MG63 (cell line): ENCODE measurements at regions not wholly inside any gene's neighbourhood (a gene's known extent, or its start where the extent isn't known, plus 50 kb on each side); places are given as distances from the start of the nearest gene placed in this dataset.
"Not testable (repeated sequence)": the region's sequence is repeated elsewhere in the genome, so short reads cannot be mapped to it uniquely, and the experiment has no call there.

Experiments
- DNase-seq: peaks from one replicate; pipeline ENCODE4 v3.0.0-alpha.2; 2020
- H3K27me3 ChIP-seq: fragments of 250-450 bp; sonication (Bioruptor Pico); 2 replicates; pipeline ENCODE4 v1.5.1; 2020; ENCODE audit warnings: mild to moderate bottlenecking, moderate library complexity
- H3K36me3 ChIP-seq: fragments of 250-450 bp; sonication (Bioruptor Pico); 2 replicates; pipeline ENCODE4 v1.5.1; 2020; ENCODE audit warnings: mild to moderate bottlenecking, moderate library complexity
- H3K4me3 ChIP-seq: fragments of 250-450 bp; sonication (Bioruptor Pico); 2 replicates; pipeline ENCODE4 v1.5.1; 2020; ENCODE audit warnings: mild to moderate bottlenecking, moderate library complexity
- H3K9me3 ChIP-seq: fragments of 250-450 bp; sonication (Bioruptor Pico); 2 replicates; pipeline ENCODE4 v1.5.1; 2020; ENCODE audit warnings: mild to moderate bottlenecking, moderate library complexity

DNA sequence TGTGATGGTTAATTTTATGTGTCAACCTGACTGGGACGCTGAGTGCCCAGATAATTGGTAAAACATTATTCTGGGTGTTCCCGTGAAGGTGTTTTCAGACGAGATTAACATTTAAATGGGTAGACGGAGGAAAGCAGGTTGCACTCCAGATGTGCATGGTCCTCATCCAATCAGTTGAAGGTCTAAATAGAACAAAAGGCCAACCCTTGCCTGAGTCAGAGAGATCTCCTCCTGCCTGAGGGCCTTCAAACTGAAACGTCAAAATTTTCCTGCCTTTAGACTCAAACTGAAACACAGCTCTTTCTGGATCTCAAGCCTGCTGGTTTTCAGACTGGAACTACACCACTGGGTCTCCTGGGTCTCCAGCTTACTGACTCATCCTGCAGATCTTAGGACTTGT lies 73.5 kb downstream of the NPIPA8 start:
- H3K36me3 ChIP-seq, DNase-seq, H3K9me3 ChIP-seq: not testable (repeated sequence)

DNA sequence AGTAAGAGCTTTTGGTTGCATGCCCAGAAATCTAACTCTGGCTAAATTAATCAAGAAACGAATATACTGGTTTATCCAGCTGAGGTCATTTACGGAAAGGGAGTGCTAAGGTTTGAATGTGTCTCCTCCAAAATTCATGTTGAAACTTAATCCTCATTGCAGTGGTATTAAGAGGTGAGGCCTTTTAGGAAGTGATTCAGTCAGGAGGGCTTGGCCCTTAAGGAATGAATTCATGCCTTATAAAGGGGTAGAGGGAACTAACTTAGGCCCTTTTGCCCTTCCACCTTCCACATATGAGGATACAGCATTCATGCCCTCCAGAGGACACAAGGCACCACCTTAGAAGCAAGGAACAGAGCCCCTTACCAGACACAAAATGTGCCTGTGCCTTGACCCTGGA lies 74.7 kb downstream of the NPIPA8 start:
- H3K27me3 ChIP-seq, H3K4me3 ChIP-seq, H3K9me3 ChIP-seq, H3K36me3 ChIP-seq, DNase-seq: not testable (repeated sequence)

More for the DNA sequence above, 73.5 kb downstream of the NPIPA8 start:
- H3K27me3 ChIP-seq, H3K4me3 ChIP-seq: not testable (repeated sequence)

DNA sequence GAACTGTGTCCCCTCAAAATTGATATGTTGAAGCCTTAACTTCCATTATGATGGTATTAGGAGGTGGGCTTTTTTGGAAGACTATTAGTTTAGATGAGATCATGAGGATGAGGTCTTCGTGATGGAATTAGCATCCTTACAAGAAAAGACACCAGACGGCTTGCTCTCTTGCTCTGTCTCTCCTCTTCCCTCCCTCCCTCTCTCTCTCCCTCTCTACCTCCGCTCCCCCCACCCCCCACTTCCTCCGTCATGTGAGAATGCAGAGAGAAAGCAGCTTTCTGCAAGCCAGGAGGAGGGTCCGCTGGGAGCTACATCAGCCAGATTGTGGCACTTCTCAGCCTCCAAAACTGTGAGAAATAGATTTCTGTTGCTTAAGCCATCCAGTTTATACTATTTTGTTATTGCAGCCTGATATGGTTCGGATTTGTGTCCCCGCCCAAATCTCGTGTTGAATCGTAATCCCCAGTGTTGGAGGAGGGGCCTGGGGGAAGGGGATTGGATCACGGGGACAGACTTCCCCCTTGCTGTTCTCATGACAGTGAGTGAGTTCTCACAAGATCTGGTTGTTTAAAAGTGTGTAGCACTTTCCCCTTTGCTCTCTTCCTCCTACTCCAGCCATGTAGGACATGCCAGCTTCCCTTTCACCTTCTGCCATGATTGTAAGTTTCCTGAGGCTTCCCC lies 76.9 kb downstream of the NPIPA8 start:
- not testable (repeated sequence) for H3K36me3 ChIP-seq, DNase-seq, H3K27me3 ChIP-seq, H3K4me3 ChIP-seq, H3K9me3 ChIP-seq

DNA sequence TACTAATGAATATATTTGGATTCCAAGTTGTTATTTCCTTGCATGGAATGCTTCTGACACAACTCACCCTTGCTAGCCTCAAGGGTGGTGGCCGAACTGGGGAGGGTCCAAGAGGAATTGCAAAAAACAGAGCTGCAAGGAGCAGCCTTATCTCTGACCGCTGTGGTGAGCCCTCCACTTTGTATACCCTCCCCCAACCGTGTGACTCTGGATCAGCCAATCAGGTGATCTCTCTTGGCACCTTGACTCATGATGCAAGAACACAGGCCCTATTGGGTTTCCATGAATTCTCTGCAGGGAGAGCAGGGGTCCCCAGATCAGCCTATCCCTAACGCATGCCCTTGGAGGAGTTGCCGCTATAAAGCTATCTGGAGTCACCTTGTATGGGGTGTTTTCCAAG lies 83.6 kb downstream of the NPIPA8 start:
- H3K9me3 ChIP-seq, H3K4me3 ChIP-seq, DNase-seq, H3K27me3 ChIP-seq, H3K36me3 ChIP-seq: not testable (repeated sequence)

DNA sequence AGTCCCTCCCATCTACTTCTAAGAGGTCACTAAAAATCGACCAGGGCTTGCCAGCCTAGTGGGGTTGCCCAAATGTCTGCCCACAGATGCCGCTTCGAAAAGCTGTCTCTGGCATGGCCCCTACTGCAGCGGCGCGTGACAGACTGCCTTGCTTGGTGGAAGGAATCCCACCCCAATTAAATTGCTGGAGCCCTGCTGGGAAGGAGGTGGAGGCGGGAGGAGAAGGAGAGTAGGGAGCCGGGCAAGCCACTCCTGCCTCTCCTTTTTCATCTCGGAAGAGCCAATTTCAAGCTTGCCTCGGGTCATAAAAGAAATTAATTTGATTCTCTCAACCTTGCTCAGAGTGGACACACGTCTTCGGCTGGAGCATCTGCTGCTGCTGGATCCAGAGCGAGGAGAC lies 106.0 kb downstream of the NPIPA8 start:
- not testable (repeated sequence) for DNase-seq, H3K36me3 ChIP-seq, H3K9me3 ChIP-seq, H3K4me3 ChIP-seq, H3K27me3 ChIP-seq

DNA sequence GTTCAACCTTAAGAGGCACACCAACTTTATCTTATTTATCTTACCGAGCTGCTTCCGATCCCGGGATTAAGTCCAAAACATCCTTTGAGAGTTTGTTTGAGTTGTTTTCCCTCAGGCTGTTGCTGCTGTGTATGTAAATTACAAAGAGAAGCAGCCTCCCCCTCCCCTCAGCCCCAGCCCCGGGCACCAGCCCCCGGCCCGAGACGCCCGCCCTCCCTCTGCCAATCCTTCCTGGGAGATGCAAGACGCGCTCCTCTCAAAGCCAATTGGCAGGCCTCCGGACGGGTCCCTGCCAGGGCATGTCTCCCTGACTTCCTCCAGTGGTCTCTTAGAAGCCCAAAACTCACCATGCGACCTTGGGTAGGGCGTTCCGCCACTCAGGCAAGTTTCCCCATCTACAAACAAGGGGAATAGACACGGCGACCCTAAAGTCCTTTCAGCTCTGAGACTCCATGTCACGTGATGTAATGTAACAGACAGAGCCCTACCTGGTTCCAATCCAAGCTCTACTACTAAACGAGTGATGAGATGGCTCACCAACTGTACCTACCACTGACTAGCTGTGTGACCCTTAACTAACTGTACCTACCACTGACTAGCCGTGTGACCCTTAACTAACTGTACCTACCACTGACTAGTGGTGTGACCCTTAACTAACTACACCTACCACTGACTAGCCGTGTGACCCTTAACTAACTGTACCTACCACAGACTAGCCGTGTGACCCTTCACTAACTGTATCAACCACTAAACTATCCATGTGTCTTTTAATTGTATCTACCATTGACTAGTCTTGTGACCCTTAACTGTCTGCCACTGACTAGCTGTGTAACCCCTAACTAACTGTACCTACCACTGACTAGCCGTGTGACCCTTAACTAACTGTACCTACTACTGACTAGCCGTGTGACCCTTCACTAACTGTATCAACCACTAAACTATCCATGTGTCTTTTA lies 114.2 kb downstream of the NPIPA8 start:
- H3K36me3 ChIP-seq, DNase-seq, H3K9me3 ChIP-seq, H3K4me3 ChIP-seq, H3K27me3 ChIP-seq: not testable (repeated sequence)

DNA sequence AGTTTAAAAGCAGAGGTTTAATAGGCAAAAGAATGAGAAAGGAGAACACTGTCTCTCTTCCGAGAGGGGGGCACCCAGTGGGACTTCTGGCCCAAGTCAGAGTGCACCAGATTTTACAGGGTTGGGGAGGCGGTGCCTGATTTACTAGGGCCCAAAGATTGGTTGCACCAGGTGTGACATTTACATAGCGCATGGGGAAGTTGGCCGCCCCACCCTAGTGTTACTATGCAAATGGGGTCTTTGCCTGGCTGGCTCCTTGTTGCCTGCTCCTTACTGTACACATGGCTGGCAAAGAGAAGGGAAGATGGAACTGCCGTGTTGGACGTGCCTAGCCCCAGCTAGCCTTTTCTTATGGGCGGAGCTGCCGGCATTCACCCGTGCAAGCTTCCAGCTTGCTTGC lies 118.8 kb downstream of the NPIPA8 start:
- DNase-seq, H3K27me3 ChIP-seq, H3K36me3 ChIP-seq, H3K4me3 ChIP-seq, H3K9me3 ChIP-seq: not testable (repeated sequence)

DNA sequence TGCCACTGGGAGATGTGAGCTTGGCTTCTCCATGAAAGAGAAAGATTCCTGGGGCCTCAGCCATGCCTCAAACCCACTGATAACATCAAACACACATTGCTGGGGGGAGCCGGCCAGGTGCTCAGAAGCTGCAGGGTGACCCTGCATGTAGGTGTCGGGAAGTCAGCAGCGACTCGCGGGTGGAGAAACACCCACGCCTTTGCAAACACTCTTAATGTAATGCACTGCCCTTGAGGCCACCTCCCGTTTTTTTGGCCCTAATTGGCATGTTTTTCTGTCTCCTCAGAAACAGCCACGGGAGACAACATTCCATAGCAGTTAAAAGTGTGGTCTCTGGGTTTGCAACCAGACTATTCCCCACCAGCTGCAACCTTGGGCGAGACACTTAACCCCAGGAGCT lies 119.7 kb downstream of the NPIPA8 start:
- DNase-seq, H3K36me3 ChIP-seq, H3K9me3 ChIP-seq, H3K27me3 ChIP-seq, H3K4me3 ChIP-seq: not testable (repeated sequence)

DNA sequence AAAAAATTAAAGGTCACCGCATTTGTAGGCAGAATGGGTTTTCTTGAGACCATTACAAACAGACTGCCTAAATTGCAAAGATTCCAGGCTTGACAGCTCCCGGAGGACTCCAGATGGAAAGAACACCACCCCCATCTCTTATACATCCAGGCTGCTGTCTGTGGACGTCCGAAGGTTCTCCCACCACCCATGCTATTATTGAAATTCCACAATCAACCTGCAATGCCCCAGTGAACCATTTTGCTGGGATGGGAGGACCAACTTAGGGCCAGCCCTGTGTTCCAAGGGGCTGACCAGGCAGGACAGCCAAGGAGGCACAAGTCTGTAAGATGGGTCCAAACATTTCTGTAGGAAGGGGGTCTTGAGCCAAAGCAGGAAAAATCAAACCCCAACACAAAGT lies 122.7 kb downstream of the NPIPA8 start:
- not testable (repeated sequence) for H3K4me3 ChIP-seq, DNase-seq, H3K9me3 ChIP-seq, H3K27me3 ChIP-seq, H3K36me3 ChIP-seq

DNA sequence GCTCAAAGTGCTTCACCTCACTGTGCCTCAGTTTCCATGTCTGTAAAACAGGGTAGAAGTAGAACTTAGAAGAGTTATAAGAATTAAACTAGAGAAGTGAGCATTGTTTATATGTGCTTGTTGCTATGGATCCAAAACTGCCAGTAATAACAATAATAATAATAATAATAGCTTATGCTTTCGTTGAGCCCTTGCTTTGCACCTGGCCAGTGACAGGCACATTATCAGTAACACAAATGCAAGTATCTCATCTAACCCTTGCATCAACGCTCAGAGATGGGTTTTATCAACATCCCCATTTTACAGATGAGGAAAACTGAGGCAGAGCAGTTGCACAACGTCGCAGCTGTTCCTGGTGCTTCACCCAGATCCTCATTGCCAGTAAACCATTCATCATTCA lies 125.0 kb downstream of the NPIPA8 start:
- not testable (repeated sequence) for H3K36me3 ChIP-seq, H3K9me3 ChIP-seq, H3K4me3 ChIP-seq, DNase-seq, H3K27me3 ChIP-seq

DNA sequence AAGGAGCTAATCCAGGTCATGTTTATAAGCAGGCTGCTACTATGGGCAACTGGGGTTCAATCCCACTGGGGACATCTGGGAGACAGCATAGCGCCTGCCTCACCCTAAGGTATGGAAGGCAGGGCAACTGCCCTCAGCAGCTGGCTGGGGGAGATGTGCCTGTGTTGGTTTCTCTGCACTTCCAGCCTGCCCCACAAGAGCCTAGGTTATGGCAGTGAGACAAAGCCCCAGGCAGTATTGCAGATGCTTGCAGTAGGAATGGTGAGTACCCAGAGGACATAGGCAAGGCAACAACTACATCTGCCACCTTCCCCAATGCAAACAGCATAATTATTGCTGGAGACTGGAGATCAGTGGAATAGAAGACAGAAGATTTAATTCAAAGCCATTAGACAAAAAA lies 131.8 kb downstream of the NPIPA8 start:
- DNase-seq, H3K27me3 ChIP-seq, H3K36me3 ChIP-seq, H3K9me3 ChIP-seq, H3K4me3 ChIP-seq: not testable (repeated sequence)

DNA sequence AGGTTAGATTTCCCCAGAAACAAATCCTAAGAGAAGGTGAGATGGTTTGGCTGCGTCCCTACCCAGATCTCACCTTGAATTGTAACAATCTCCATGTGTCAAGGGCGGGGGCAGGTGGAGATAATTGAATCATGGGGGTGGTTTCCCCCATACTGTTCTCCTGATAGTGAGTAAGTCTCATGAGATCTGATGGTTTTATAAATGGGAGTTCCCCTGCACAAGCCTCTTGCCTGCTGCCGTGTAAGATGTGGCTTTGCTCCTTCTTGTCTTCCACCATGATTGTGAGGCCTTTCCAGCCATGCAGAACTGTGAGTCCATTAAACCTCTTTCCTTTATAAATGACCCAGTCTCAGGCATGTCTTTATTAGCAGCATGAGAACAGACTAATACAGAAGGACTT lies 132.2 kb downstream of the NPIPA8 start:
- DNase-seq, H3K9me3 ChIP-seq, H3K27me3 ChIP-seq, H3K4me3 ChIP-seq, H3K36me3 ChIP-seq: not testable (repeated sequence)

DNA sequence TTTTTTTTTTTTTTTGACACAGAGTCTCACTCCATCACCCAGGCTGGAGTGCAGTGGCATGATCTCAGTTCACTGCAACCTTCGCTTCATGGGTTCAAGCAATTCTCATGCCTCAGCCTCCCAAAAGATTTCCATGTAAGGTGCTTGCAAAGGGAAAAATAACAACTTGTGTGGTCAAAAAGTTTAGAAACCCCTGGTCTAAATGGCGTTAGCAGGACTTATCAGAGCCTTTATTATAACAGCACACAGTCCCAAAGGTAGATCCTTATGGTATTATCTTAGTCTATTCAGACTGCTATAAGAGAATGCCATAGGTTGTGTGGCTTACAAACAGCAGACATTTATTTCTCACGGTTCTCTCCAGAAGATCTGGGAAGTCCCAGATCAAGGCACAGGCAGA lies 135.0 kb downstream of the NPIPA8 start:
- not testable (repeated sequence) for H3K4me3 ChIP-seq, H3K36me3 ChIP-seq, DNase-seq, H3K27me3 ChIP-seq, H3K9me3 ChIP-seq

DNA sequence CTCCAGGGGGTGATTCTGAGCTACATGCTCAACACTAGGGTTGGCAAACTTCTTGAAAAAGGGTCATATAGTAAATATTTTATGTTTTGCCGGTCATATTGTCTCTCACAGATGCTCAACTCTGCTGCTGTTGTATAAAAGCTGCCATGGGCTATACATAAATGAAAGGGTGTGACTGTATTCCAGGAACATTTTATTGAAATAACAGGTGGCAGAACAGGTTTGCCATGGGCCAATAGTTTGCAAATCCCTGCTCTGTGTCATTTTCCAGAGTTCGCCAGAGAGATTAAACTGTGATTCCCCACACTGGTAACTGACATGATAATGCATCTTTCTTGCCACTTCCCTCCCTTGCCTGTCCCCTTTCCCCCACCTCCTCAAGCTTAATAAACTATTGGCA lies 144.1 kb downstream of the NPIPA8 start:
- DNase-seq, H3K4me3 ChIP-seq, H3K36me3 ChIP-seq, H3K9me3 ChIP-seq, H3K27me3 ChIP-seq: not testable (repeated sequence)

DNA sequence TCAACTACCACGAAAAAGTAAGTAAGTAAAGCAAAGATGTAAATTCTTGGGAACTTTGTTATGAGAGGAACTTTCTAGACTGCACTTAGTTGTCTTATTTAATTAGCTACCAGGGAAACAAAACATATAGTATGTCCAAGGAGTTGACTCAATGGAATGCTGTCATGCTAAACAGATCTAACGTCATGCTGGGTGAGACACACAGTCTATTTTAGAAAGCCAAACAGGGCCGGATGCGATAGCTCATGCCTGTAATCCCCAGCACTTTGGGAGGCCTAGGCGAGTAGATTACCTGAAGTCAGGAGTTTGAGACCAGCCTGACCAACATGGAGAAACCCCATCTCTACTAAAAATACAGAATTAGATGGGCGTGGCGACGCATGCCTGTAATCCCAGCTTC lies 146.4 kb downstream of the NPIPA8 start:
- DNase-seq, H3K27me3 ChIP-seq, H3K4me3 ChIP-seq, H3K9me3 ChIP-seq, H3K36me3 ChIP-seq: not testable (repeated sequence)

DNA sequence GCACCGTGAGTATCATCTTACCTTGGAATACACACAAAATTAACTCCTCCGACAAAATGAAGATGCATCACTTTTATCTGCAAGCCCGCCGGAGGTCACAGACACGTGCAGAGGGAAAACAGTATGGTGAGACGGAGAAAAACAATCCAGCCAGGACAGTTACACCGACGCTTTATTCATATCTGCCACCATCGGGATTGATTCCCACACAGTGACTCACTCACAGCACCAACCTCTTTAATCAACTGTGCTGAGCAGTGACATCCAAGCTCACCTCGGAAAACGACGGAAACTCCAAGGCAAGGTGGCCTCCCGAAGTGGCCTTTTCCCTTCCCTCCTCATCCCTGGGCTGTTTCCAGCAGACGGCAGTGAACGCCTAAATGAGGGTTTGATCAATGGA lies 151.8 kb downstream of the NPIPA8 start:
- not testable (repeated sequence) for H3K36me3 ChIP-seq, H3K4me3 ChIP-seq, H3K9me3 ChIP-seq, H3K27me3 ChIP-seq, DNase-seq

DNA sequence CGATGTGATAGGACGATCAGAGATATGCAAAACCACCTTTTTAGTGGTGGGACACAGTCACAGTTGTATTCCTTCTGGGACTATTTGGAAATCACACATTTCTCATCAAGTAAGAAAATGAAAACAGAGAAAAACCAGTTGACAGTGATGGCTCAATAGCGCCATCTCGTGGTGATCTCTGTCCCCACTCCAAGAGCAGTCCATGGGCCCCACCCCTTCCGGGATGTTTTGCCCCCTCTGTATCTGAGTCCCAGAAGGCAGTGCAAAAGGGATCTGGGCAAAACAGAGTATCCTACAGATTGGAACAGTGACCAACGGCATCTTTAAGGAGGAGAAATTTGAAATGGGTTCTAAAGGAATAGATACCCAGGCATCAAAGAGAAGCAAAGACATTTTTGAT lies 155.5 kb downstream of the NPIPA8 start:
- H3K36me3 ChIP-seq, DNase-seq, H3K9me3 ChIP-seq, H3K4me3 ChIP-seq, H3K27me3 ChIP-seq: not testable (repeated sequence)

DNA sequence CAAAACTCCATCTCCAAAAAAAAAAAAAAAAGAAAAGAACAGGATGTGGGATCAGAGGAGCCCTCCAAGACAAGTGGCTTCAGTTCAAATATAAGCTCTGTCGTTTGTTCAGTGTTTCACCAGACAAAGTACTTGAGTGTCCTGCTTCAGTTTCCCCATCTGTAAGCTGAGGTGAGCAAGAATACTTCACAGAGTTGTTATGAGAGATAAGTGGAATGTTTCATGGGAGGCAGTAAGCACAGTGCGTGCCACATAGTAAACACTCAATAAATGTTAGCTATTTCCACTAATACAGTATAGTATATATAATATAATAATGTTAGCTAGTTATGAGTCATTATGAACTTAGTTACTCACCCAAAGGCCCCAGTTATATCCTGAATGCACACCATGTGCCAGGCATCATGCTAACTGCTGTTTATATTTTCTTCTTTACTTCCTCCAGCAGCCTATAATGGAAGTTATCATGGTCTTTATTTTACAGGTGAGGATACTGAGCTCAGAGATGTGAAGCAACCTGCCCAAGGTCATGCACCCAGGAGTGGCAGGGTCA lies 162.5 kb downstream of the NPIPA8 start:
- not testable (repeated sequence) for H3K4me3 ChIP-seq, H3K36me3 ChIP-seq, H3K27me3 ChIP-seq, H3K9me3 ChIP-seq, DNase-seq
